Upper lobe of right lung (tissue), 1 donor: ENCODE measurements at regions not wholly inside any gene's neighbourhood (a gene's known extent, or its start where the extent isn't known, plus 50 kb on each side); places are given as distances from the start of the nearest gene placed in this dataset.

ENCODE experiments used
- ATAC-seq: fragments of 200-7000 bp; cut with Tn5 transposase; one replicate; pipeline ENCODE4 v1.9.1; 2020; ENCODE audit warnings: mild to moderate bottlenecking, moderate library complexity
- DNase-seq: peaks from one replicate; pipeline ENCODE4 v3.0.0-alpha.2; 2020
- H3K27ac ChIP-seq: fragments of 200-600 bp; one replicate; pipeline ENCODE4 v1.8.0; 2022
- H3K27me3 ChIP-seq: fragments of 200-600 bp; one replicate; pipeline ENCODE4 v1.8.0; 2022; ENCODE audit warnings: mild to moderate bottlenecking
- H3K36me3 ChIP-seq: fragments of 200-600 bp; one replicate; pipeline ENCODE4 v1.8.0; 2022
- H3K4me1 ChIP-seq: fragments of 200-600 bp; one replicate; pipeline ENCODE4 v1.8.0; 2022
- H3K4me3 ChIP-seq: fragments of 200-600 bp; one replicate; pipeline ENCODE4 v1.8.0; 2022; ENCODE audit warnings: mild to moderate bottlenecking
- H3K9me3 ChIP-seq: fragments of 200-600 bp; one replicate; pipeline ENCODE4 v1.8.0; 2022
- intact Hi-C: fragments of 100-400 bp; cut with DNase I; formaldehyde crosslinking; loops from one replicate; pipeline ENCODE4 v1.11.0; 2022
- TF ChIP-seq, protein P1 (sequence below): fragments of 200-600 bp; IDR thresholded peaks from one replicate; pipeline ENCODE4 v1.8.0; 2022; ENCODE audit warnings: antibody characterized with exemption
- donor health status: DM: no; HTN: yes; CAD: no; lungs with severe emphysema.

DNA sequence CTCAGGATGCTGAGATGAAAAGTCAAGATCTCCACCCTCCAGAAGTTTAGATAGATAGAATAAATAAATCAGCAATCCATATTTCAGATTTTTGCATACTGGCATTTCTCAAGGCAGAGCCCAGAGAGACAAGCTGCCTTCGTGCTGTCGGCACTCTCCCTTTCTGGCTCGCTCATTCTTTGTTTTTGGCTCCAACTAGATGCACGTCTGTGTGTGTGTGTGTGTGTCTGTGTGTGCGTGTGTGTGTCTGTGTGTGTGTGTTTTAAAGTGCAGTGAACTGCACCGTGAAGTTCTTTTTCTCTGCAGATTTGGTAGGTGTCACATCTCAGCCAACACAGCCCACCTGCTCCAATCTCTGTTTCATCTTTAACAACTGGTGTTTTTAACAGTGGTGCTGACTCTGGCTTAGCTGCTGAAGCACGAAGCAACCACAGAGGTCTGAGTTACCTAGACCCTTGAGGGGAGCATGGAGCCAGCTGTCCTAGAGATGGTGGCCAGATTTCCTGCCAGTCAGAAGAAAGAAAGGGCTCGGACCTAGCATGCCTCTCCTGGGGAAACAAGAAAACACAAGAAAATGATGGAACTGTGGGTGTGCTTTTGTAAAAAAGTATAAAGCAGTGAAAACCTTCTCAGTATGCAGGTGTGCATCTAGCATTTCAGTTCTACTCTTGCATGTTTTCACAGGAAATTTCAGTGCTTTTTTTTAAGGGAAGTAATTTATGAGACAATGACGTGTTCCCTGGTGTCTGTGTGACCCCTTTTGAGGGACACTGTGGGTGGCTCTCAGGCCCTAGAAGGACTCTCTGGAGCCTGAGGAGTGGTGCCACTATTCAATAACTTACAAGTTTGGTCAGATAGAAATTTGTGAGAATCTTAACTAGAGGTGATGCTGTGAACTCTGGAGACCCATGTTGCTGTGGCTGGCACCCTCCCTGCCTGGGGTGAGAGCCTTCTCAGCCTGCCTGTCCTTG, 364.3 kb downstream of the RNF144A start:
- H3K27me3 ChIP-seq: no peaks in the 10 kb centered on the region

DNA sequence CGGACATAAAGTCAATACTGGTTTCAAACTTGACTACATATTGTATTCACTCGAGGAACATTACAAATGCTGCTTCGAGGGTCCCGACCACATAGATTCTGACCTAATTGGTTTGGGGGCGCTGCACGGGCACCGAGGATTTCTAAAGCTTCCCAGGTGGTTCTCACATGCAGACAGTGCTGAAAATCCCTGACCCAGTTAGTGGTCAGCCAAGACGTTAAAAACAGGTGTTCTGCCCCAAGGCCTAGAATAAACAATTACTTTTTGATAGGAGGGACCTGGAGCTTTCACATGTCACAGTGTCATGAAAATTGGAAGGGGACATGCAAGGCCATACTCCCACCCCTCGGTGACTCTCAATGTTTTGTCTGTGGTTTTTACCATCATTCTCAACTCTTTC, 368.9 kb downstream of the RNF144A start:
- no peak for DNase-seq
- no peak for ATAC-seq
- intact Hi-C loops: no loop called here

More for the DNA sequence above, 364.3 kb downstream of the RNF144A start:
- DNase-seq (no peak), ATAC-seq (no peak)
- TF ChIP-seq, protein P1, sequence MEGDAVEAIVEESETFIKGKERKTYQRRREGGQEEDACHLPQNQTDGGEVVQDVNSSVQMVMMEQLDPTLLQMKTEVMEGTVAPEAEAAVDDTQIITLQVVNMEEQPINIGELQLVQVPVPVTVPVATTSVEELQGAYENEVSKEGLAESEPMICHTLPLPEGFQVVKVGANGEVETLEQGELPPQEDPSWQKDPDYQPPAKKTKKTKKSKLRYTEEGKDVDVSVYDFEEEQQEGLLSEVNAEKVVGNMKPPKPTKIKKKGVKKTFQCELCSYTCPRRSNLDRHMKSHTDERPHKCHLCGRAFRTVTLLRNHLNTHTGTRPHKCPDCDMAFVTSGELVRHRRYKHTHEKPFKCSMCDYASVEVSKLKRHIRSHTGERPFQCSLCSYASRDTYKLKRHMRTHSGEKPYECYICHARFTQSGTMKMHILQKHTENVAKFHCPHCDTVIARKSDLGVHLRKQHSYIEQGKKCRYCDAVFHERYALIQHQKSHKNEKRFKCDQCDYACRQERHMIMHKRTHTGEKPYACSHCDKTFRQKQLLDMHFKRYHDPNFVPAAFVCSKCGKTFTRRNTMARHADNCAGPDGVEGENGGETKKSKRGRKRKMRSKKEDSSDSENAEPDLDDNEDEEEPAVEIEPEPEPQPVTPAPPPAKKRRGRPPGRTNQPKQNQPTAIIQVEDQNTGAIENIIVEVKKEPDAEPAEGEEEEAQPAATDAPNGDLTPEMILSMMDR: no peak
- no peaks in the 10 kb centered on the region for H3K4me1 ChIP-seq
- H3K4me3 ChIP-seq: no peak overlapping the region
- H3K27ac ChIP-seq: no peak overlapping the region
- H3K36me3 ChIP-seq: no peaks in the 10 kb centered on the region
- no peaks in the 10 kb centered on the region for H3K9me3 ChIP-seq
- intact Hi-C loops: no loop called here

GRCh38 chr2:7288484-7288883, 371.3 kb downstream of the RNF144A start:
- no peaks in the 10 kb centered on the region for H3K4me1 ChIP-seq
- intact Hi-C loops: no loop called here
- no peaks in the 10 kb centered on the region for H3K9me3 ChIP-seq
- TF ChIP-seq, protein P1: no peak
- no peak for ATAC-seq
- no peak overlapping the region for H3K4me3 ChIP-seq
- no peaks in the 10 kb centered on the region for H3K36me3 ChIP-seq
- H3K27me3 ChIP-seq: no peaks in the 10 kb centered on the region
- no peak for DNase-seq
- no peak overlapping the region for H3K27ac ChIP-seq

More for the DNA sequence above, 368.9 kb downstream of the RNF144A start:
- TF ChIP-seq, protein P1: no peak
- Histone ChIP-seq H3K4me3 (no peak overlapping the region), H3K4me1 (no peaks in the 10 kb centered on the region), H3K9me3 (no peaks in the 10 kb centered on the region), H3K27ac (no peak overlapping the region), H3K36me3 (no peaks in the 10 kb centered on the region), H3K27me3 (no peaks in the 10 kb centered on the region)

- Histone ChIP-seq H3K4me1 (no peaks in the 10 kb centered on the region), H3K27me3 (no peaks in the 10 kb centered on the region), H3K9me3 (no peaks in the 10 kb centered on the region), H3K27ac (no peak overlapping the region), H3K36me3 (no peaks in the 10 kb centered on the region), H3K4me3 (no peak overlapping the region)
- DNase-seq (no peak), ATAC-seq (no peak)
- intact Hi-C loops: no loop called here
- TF ChIP-seq, protein P1: no peak
These were observed 372.5 kb downstream of the RNF144A start for GRCh38 chr2:7289697-7290096.

DNA sequence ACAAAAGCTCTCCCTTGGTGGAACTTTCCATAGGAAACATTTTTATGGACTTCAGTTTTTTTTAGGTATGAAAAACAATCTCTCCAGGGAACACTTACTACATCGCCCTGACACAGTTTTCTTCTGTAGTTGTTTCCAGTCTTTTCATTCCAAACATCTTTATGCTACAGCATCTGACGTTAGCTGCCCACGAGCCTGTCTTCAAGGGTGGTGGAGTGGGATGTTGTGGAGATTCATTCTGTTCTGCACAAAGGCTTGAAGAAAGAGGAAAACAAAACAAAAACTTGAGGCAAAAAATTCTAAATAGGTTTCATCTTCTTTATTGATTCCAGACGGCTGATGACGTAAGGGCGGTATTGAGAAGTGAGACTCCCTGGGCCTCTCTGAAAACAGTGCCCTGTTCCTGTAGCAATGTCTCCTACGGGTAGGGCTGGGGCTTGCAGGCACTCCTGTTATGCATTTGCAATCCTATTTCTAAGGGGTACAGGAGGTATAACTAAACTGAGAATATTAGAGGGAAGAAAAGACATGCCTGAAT, 375.0 kb downstream of the RNF144A start:
- H3K36me3 ChIP-seq: no peaks in the 10 kb centered on the region
- no peak for DNase-seq
- no peak overlapping the region for H3K27ac ChIP-seq
- H3K27me3 ChIP-seq: no peaks in the 10 kb centered on the region
- TF ChIP-seq, protein P1: no peak
- no peak overlapping the region for H3K4me3 ChIP-seq
- H3K9me3 ChIP-seq: no peaks in the 10 kb centered on the region
- intact Hi-C loops: no loop called here
- no peaks in the 10 kb centered on the region for H3K4me1 ChIP-seq
- no peak for ATAC-seq
